ENCODE measurements at regions not wholly inside any gene's neighbourhood (a gene's known extent, or its start where the extent isn't known, plus 50 kb on each side); places are given as distances from the start of the nearest gene placed in this dataset.
A peak's percentile ranks its signal among the peaks of the same experiment; 100 is the strongest.

GRCh38 chr12:124370384-124370783 is 75.5 kb downstream of the RFLNA start:
- Histone ChIP-seq H3K79me2 (ENCODE audit: insufficient read depth, low read length) (no peaks in the 10 kb centered on the region), H3T11ph (ENCODE audit: low read length) (no peak overlapping the region), H3K27ac (ENCODE audit: insufficient read length, low read depth, low read length) (no peak overlapping the region), H3K79me1 (ENCODE audit: insufficient read depth, low read depth, low read length, poor library complexity, severe bottlenecking) (no peaks in the 10 kb centered on the region), H3K56ac (ENCODE audit: insufficient read length, low read depth, low read length) (no peak overlapping the region), H4K5ac (ENCODE audit: insufficient read length, low read depth, low read length) (no peak overlapping the region), H2BK15ac (ENCODE audit: low read depth, low read length) (no peak overlapping the region), H3K18ac (ENCODE audit: insufficient read length, low read depth, low read length) (no peak overlapping the region), H2BK5ac (ENCODE audit: insufficient read length, low read length) (no peak overlapping the region), H3K9me3 (ENCODE audit: control insufficient read depth, low read depth, low read length) (no peaks in the 10 kb centered on the region), H3K27me3 (ENCODE audit: insufficient read depth, low read length) (no peaks in the 10 kb centered on the region), H3K4ac (ENCODE audit: low read depth, low read length) (no peak overlapping the region), H3K4me2 (ENCODE audit: insufficient read depth, insufficient read length, low read length) (no peak overlapping the region), H3K23me2 (ENCODE audit: insufficient read length, low read depth, low read length, poor library complexity, severe bottlenecking) (no peaks in the 10 kb centered on the region), H2BK120ac (ENCODE audit: low read depth, low read length, poor library complexity, severe bottlenecking) (no peak overlapping the region), H2AK5ac (ENCODE audit: insufficient read length, low read length) (no peak overlapping the region), H4K8ac (replicated peaks; ENCODE audit: insufficient read length, low read depth, low read length) (no peak overlapping the region), H3K4me1 (ENCODE audit: insufficient read depth, low read length) (no peaks in the 10 kb centered on the region), H3K23ac (ENCODE audit: insufficient read length, low read depth, low read length) (no peak overlapping the region), H4K91ac (ENCODE audit: insufficient read length, low read depth, low read length) (no peak overlapping the region), H4K20me1 (ENCODE audit: control insufficient read depth, insufficient read depth, insufficient read length) (no peaks in the 10 kb centered on the region), H3K14ac (ENCODE audit: insufficient read depth, low read length) (no peak overlapping the region), H2AFZ (ENCODE audit: low read length) (no peak overlapping the region), H2BK12ac (ENCODE audit: insufficient read length, low read depth, low read length) (no peak overlapping the region), H3K9ac (ENCODE audit: extremely low read depth, insufficient read length, low read length) (no peak overlapping the region), H2BK20ac (ENCODE audit: low read depth, low read length, poor library complexity, severe bottlenecking) (no peak overlapping the region)
- DNase-seq, result no peak
- H3K27ac Mint-ChIP-seq, result peak overlapping the region in 2 of 3 experiments; percentile 39 to 77; a peak in 2 of 7 replicates
- no CpG with 5 or more reads among the region's 7 CpGs for WGBS (ENCODE audit: extremely low coverage, insufficient read length, low lambda C conversion rate)
- no peaks in the 10 kb centered on the region for H3K4me1 Mint-ChIP-seq
- H3K4me3 Mint-ChIP-seq, result no peak overlapping the region
- H3K9me3 Mint-ChIP-seq, result no peaks in the 10 kb centered on the region
- H3K27me3 Mint-ChIP-seq (ENCODE audit: low read depth), result no peaks in the 10 kb centered on the region
- H3K36me3 Mint-ChIP-seq (ENCODE audit: insufficient read depth in 1 of 3, low read depth in 3 of 3), result peaks cover 9 to 43% (median 38%) of the 10 kb centered on the region in 3 experiments; a peak in 6 of 7 replicates
- TF ChIP-seq CTCF (conservative IDR thresholded peaks at IDR 0.05), result no peak

Measured in H9 (cell line).